Ovary (tissue), 3 donors: ENCODE measurements at regions not wholly inside any gene's neighbourhood (a gene's known extent, or its start where the extent isn't known, plus 50 kb on each side); places are given as distances from the start of the nearest gene placed in this dataset.

Experiments
- EP300 ChIP-seq: sonication (generic); formaldehyde crosslinking; IDR thresholded peaks from one replicate; pipeline ENCODE4 v1.6.1; 2017; ENCODE audit warnings: antibody characterized with exemption
- POLR2A ChIP-seq: fragments of 450-650 bp; IDR thresholded peaks from one replicate; pipeline ENCODE4 v1.6.1; 2017; ENCODE audit warnings: antibody characterized with exemption, mild to moderate bottlenecking, moderate library complexity
- TF ChIP-seq, protein P1 (sequence below), 3 donors: fragments of 450-650 bp in 2 of 3; fragments of 200-600 bp in 1 of 3; IDR thresholded peaks; one replicate each; pipeline versions ENCODE4 v1.5.1 to v1.8.0; 2016 to 2022; ENCODE audit warnings: antibody characterized with exemption in 3 of 3, mild to moderate bottlenecking in 1 of 3
- donor health status: DM: no; HTN: no; CAD: no.

DNA sequence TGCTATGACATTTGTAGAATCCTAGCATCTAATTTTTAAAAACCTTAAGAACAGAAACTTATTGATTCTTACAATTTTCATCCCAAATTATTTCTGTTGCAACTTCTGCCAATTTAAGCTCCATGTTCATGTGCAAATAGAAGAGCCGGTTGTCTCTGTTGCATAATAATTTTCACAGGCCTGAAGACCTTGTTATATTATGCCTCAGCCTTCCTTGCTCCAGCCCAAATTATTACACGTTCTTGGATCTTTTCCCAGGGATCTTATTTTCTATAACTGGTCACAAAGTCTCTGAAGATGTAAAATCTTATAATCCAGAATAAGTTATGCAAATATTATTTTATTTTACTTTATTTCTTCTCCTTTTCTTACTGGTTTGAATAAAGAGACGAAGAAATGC is 210.7 kb upstream of the DPH6 start:
- no peak for TF ChIP-seq POLR2A
- TF ChIP-seq, protein P1, sequence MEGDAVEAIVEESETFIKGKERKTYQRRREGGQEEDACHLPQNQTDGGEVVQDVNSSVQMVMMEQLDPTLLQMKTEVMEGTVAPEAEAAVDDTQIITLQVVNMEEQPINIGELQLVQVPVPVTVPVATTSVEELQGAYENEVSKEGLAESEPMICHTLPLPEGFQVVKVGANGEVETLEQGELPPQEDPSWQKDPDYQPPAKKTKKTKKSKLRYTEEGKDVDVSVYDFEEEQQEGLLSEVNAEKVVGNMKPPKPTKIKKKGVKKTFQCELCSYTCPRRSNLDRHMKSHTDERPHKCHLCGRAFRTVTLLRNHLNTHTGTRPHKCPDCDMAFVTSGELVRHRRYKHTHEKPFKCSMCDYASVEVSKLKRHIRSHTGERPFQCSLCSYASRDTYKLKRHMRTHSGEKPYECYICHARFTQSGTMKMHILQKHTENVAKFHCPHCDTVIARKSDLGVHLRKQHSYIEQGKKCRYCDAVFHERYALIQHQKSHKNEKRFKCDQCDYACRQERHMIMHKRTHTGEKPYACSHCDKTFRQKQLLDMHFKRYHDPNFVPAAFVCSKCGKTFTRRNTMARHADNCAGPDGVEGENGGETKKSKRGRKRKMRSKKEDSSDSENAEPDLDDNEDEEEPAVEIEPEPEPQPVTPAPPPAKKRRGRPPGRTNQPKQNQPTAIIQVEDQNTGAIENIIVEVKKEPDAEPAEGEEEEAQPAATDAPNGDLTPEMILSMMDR (IDR thresholded peaks at IDR 0.05) = no peak
- TF ChIP-seq EP300 = no peak
